IMR-90 (cell line): ENCODE measurements at regions not wholly inside any gene's neighbourhood (a gene's known extent, or its start where the extent isn't known, plus 50 kb on each side); places are given as distances from the start of the nearest gene placed in this dataset.

ENCODE experiments used
- ATAC-seq: fragments of 200-7000 bp; cut with Tn5 transposase; 2 replicates; pipeline ENCODE4 v1.9.1; 2020; ENCODE audit warnings: low read depth, mild to moderate bottlenecking, moderate library complexity
- BruUV-seq: library from RNA; stranded (reverse); fragments of 400-500 nt; replicated peaks from 2 replicates; lab custom pipeline; 2021; lab: Mats Ljungman, UMichigan
- CTCF ChIA-PET: fragments of 300-600 bp; formaldehyde crosslinking; extraction: SDS; loops from one replicate; lab custom pipeline; 2021; ENCODE audit warnings: antibody characterized with exemption; lab: Yijun Ruan, JAX
- POLR2A ChIA-PET: fragments of 300-600 bp; sonication (Branson Sonifier 250); formaldehyde crosslinking; loops from one replicate; lab custom pipeline; 2022; ENCODE audit warnings: antibody characterized with exemption; ENCODE audit not compliant: unreplicated experiment; lab: Charles Lee
- DNase-seq: peaks from one replicate; pipeline ENCODE4 v3.0.0; 2013
- H2AFZ ChIP-seq: replicated peaks from 2 replicates; pipeline ENCODE3; 2013; ENCODE audit warnings: low read length, mild to moderate bottlenecking; ENCODE audit not compliant: poor library complexity
- H2AK5ac ChIP-seq: 2 replicates; pipeline ENCODE4 v1.6.1; 2013; ENCODE audit warnings: low read depth, low read length, inconsistent platforms
- H2AK9ac ChIP-seq: replicated peaks from 2 replicates; pipeline ENCODE3; 2013; ENCODE audit warnings: mild to moderate bottlenecking, low read depth, low read length, moderate library complexity; ENCODE audit not compliant: poor library complexity
- H2BK120ac ChIP-seq: 2 replicates; pipeline ENCODE4 v1.6.1; 2013; ENCODE audit warnings: low read depth, low read length, inconsistent platforms
- H2BK15ac ChIP-seq: 3 replicates; pipeline ENCODE4 v1.6.1; 2013; ENCODE audit warnings: low read depth, low read length, inconsistent platforms
- H2BK20ac ChIP-seq: 2 replicates; pipeline ENCODE4 v1.6.1; 2013; ENCODE audit warnings: low read depth, mild to moderate bottlenecking, inconsistent platforms, low read length, moderate library complexity
- H2BK5ac ChIP-seq: 2 replicates; pipeline ENCODE4 v1.6.1; 2013; ENCODE audit warnings: mild to moderate bottlenecking, low read depth, low read length, inconsistent platforms; ENCODE audit not compliant: poor library complexity, severe bottlenecking
- H3K14ac ChIP-seq: replicated peaks from 2 replicates; pipeline ENCODE4 v1.6.1; 2013; ENCODE audit warnings: low read depth, low read length, inconsistent platforms
- H3K18ac ChIP-seq: 2 replicates; pipeline ENCODE4 v1.6.1; 2013; ENCODE audit warnings: low read depth, low read length, control low read depth
- H3K23ac ChIP-seq: 2 replicates; pipeline ENCODE4 v1.6.1; 2013; ENCODE audit warnings: low read depth, low read length, inconsistent platforms
- H3K27ac ChIP-seq: 2 replicates; pipeline ENCODE4 v1.5.1; 2013; ENCODE audit warnings: mild to moderate bottlenecking, control low read depth, low read length; ENCODE audit not compliant: insufficient read depth
- H3K27me3 ChIP-seq: 2 replicates; pipeline ENCODE4 v1.6.1; 2013; ENCODE audit warnings: low read length; ENCODE audit not compliant: control insufficient read depth, insufficient read depth
- H3K36me3 ChIP-seq: 2 replicates; pipeline ENCODE4 v1.6.1; 2013; ENCODE audit warnings: low read length, mixed read lengths; ENCODE audit not compliant: control insufficient read depth, insufficient read depth
- H3K4ac ChIP-seq: 2 replicates; pipeline ENCODE4 v1.6.1; 2013; ENCODE audit warnings: low read depth, low read length, inconsistent platforms
- H3K4me1 ChIP-seq: 2 replicates; pipeline ENCODE4 v1.6.1; 2013; ENCODE audit warnings: low read length, mixed read lengths; ENCODE audit not compliant: control insufficient read depth, insufficient read depth
- H3K4me2 ChIP-seq: 2 replicates; pipeline ENCODE4 v1.6.1; 2013; ENCODE audit warnings: low read depth, mild to moderate bottlenecking, control low read depth, low read length, moderate library complexity
- H3K4me3 ChIP-seq: 2 replicates; pipeline ENCODE4 v1.5.1; 2013; ENCODE audit warnings: low read depth, mild to moderate bottlenecking, control low read depth, low read length, moderate library complexity; ENCODE audit not compliant: insufficient read depth
- H3K56ac ChIP-seq: 2 replicates; pipeline ENCODE4 v1.6.1; 2013; ENCODE audit warnings: low read length, inconsistent platforms; ENCODE audit not compliant: insufficient read depth; ENCODE audit errors: extremely low read depth
- H3K79me1 ChIP-seq, 2 experiments: 2 replicates each; pipeline ENCODE4 v1.6.1; 2013; ENCODE audit warnings: low read length in 2 of 2, inconsistent platforms in 1 of 2, low read depth in 1 of 2
- H3K9ac ChIP-seq: 2 replicates; pipeline ENCODE4 v1.6.1; 2013; ENCODE audit warnings: low read depth, low read length, control low read depth
- H3K9me1 ChIP-seq: 2 replicates; pipeline ENCODE4 v1.6.1; 2013; ENCODE audit warnings: low read length, inconsistent platforms; ENCODE audit not compliant: insufficient read depth
- H3K9me3 ChIP-seq: 2 replicates; pipeline ENCODE4 v1.6.1; 2013; ENCODE audit warnings: low read length; ENCODE audit not compliant: control insufficient read depth, insufficient read depth
- H4K20me1 ChIP-seq: 2 replicates; pipeline ENCODE4 v1.6.1; 2013; ENCODE audit warnings: low read length, inconsistent platforms; ENCODE audit not compliant: insufficient read depth
- H4K5ac ChIP-seq: 2 replicates; pipeline ENCODE4 v1.6.1; 2013; ENCODE audit warnings: mild to moderate bottlenecking, low read depth, low read length, control low read depth
- H4K8ac ChIP-seq, 2 experiments: 2 replicates each; pipeline ENCODE4 v1.6.1; 2013; ENCODE audit warnings: low read depth in 2 of 2, low read length in 2 of 2, control low read depth in 1 of 2, inconsistent platforms in 1 of 2
- H4K91ac ChIP-seq: 2 replicates; pipeline ENCODE4 v1.6.1; 2013; ENCODE audit warnings: low read depth, low read length, inconsistent platforms; ENCODE audit not compliant: insufficient read depth
- CHD1 ChIP-seq: IDR thresholded peaks from 2 replicates; pipeline ENCODE4 v1.6.1; 2012; ENCODE audit warnings: low read depth, low read length, improper control_type of control experiment
- MAFK ChIP-seq: IDR thresholded peaks from 2 replicates; pipeline ENCODE4 v1.6.1; 2012; ENCODE audit warnings: low read depth, low read length, improper control_type of control experiment
- NFE2L2 ChIP-seq: fragments of 150-350 bp; IDR thresholded peaks from 2 replicates; pipeline ENCODE4 v1.6.1; 2016; ENCODE audit warnings: low read depth, mild to moderate bottlenecking, low read length
- RCOR1 ChIP-seq: IDR thresholded peaks from 2 replicates; pipeline ENCODE4 v1.6.1; 2012; ENCODE audit warnings: mild to moderate bottlenecking, low read length, improper control_type of control experiment; ENCODE audit not compliant: insufficient replicate concordance
- WGBS, 2 experiments: methylation state at CpG; one replicate each; pipeline versions ENCODE4 v1.1.5 to v1.1.7; 2013; ENCODE audit warnings: missing lambda C conversion rate in 2 of 2; ENCODE audit not compliant: insufficient read length in 1 of 2; ENCODE audit errors: extremely low coverage in 2 of 2; 5-methylcytosine and 5-hydroxymethylcytosine counted together
- dilution Hi-C: fragments of 300-500 bp; cut with HindIII; formaldehyde crosslinking; loops from one replicate; pipeline ENCODE4 v1.14.3; 2018; ENCODE audit warnings: low sequenced_read_pairs; ENCODE audit not compliant: unreplicated experiment
- in situ Hi-C: fragments of 300-500 bp; cut with MboI; formaldehyde crosslinking; loops from 3 replicates; pipeline ENCODE4 v1.14.3; 2019; ENCODE audit warnings: low sequenced_read_pairs, inconsistent platforms, mixed read lengths
- intact Hi-C: fragments of 100-400 bp; cut with micrococcal nuclease; formaldehyde crosslinking; loops from 2 replicates; pipeline ENCODE4 v1.10.0; 2022
- TF ChIP-seq, protein P1 (sequence below): fragments of 150-350 bp; IDR thresholded peaks from 2 replicates; pipeline ENCODE4 v1.6.1; 2017; ENCODE audit warnings: mild to moderate bottlenecking, antibody characterized with exemption, low read length, low read depth
- TF ChIP-seq, protein P2 (sequence below): conservative IDR thresholded peaks from 2 replicates; pipeline ENCODE4 v1.5.1; 2012; ENCODE audit warnings: mild to moderate bottlenecking, low read depth, low read length, improper control_type of control experiment

- Histone ChIP-seq H2BK15ac (no peak overlapping the region), H2AK9ac (no peak overlapping the region), H3K9me3 (no peaks in the 10 kb centered on the region), H3K9me1 (no peaks in the 10 kb centered on the region), H3K4me3 (no peak overlapping the region), H2BK5ac (no peak overlapping the region), H2AFZ (no peak overlapping the region), H3K23ac (no peak overlapping the region), H2BK120ac (no peak overlapping the region), H3K4me2 (no peak overlapping the region), H4K8ac (no peak overlapping the region), H2BK20ac (no peak overlapping the region), H4K91ac (no peak overlapping the region), H3K14ac (no peak overlapping the region), H3K27ac (no peak overlapping the region), H4K20me1 (no peaks in the 10 kb centered on the region), H3K56ac (no peak overlapping the region), H2AK5ac (no peak overlapping the region), H3K9ac (no peak overlapping the region), H3K18ac (no peak overlapping the region), H3K4me1 (no peaks in the 10 kb centered on the region), H3K4ac (no peak overlapping the region), H3K36me3 (no peaks in the 10 kb centered on the region), H4K5ac (no peak overlapping the region), H3K79me1 (no peaks in the 10 kb centered on the region), H3K27me3 (peaks cover 3% of the 10 kb centered on the region; the same call in 1 of the 2 replicates)
- no TSS peak for BruUV-seq
- DNase-seq (no peak), ATAC-seq (no peak)
- no peak for TF ChIP-seq NFE2L2
- no peak for TF ChIP-seq MAFK
- TF ChIP-seq, protein P1, sequence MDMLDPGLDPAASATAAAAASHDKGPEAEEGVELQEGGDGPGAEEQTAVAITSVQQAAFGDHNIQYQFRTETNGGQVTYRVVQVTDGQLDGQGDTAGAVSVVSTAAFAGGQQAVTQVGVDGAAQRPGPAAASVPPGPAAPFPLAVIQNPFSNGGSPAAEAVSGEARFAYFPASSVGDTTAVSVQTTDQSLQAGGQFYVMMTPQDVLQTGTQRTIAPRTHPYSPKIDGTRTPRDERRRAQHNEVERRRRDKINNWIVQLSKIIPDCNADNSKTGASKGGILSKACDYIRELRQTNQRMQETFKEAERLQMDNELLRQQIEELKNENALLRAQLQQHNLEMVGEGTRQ = no peak
- TF ChIP-seq RCOR1 = no peak
- TF ChIP-seq CHD1 = no peak
- TF ChIP-seq, protein P2, sequence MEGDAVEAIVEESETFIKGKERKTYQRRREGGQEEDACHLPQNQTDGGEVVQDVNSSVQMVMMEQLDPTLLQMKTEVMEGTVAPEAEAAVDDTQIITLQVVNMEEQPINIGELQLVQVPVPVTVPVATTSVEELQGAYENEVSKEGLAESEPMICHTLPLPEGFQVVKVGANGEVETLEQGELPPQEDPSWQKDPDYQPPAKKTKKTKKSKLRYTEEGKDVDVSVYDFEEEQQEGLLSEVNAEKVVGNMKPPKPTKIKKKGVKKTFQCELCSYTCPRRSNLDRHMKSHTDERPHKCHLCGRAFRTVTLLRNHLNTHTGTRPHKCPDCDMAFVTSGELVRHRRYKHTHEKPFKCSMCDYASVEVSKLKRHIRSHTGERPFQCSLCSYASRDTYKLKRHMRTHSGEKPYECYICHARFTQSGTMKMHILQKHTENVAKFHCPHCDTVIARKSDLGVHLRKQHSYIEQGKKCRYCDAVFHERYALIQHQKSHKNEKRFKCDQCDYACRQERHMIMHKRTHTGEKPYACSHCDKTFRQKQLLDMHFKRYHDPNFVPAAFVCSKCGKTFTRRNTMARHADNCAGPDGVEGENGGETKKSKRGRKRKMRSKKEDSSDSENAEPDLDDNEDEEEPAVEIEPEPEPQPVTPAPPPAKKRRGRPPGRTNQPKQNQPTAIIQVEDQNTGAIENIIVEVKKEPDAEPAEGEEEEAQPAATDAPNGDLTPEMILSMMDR = no peak
- ChIA-PET POLR2A (no interaction called here), CTCF (no interaction called here)
- dilution Hi-C loops = no loop called here
- WGBS, 2 experiments = no CpG with 5 or more reads among the region's 1 CpG
- intact Hi-C loops = no loop called here
- in situ Hi-C loops = no loop called here
These were observed 60.6 kb downstream of the IFNG start for GRCh38 chr12:68098939-68099338.
